Stimulated activated CD4-positive, alpha-beta T cell treated with anti-CD3 and anti-CD28 coated beads, Interleukin-1b, Interleukin-23, amount 100 ng/mL, for 24 hours (primary cell): ENCODE measurements at regions not wholly inside any gene's neighbourhood (a gene's known extent, or its start where the extent isn't known, plus 50 kb on each side); places are given as distances from the start of the nearest gene placed in this dataset.
"Not testable (repeated sequence)": the region's sequence is repeated elsewhere in the genome, so short reads cannot be mapped to it uniquely, and the experiment has no call there.

Experiments used
- DNase-seq, 4 experiments: peaks; one replicate each; pipeline ENCODE4 v3.0.0-alpha.2; 2020; ENCODE audit warnings: low read depth in 4 of 4, low spot score in 1 of 4

- DNase-seq: no peak
Observed at GRCh38 chr21:35507181-35507759, 458.2 kb upstream of the RUNX1 start.

DNA sequence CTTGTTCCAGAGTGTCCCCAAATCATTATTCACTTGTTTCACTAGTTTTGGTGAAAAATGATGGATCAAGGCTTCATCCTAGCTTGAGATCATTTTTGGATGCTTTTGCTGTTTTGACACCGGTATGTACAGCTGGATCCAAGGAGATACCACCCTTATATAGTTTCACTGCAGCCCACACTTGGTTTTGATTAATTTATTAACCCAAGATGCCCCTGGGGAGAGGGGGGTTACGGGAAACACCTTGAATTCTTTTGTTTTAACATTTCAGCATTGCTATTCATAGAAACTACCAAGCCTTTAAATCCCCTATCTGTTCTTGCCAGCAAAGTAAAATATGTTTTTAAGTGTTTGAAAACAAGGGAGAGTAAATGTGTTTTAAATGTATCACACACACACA is 457.7 kb upstream of the RUNX1 start:
- DNase-seq: no peak

DNA sequence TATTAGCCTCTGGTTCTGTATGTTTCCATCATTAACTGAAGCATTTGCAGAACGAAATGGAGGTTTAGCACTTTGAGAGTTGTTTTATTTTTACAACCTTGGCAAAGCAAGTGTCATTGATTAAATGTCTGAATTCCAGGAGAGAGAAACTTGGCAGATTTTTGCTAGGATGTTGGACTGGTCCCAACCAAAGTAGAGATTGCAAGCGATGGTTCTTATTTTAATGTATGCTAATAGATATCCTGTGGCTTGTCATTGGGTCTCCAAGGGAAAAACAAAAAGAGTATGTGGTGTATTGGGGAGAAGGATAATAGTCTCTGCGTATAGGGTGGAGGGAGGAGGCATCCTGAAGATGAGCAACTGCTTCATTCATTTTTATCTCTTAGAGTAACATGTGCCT is 457.2 kb upstream of the RUNX1 start:
- no peak for DNase-seq

DNA sequence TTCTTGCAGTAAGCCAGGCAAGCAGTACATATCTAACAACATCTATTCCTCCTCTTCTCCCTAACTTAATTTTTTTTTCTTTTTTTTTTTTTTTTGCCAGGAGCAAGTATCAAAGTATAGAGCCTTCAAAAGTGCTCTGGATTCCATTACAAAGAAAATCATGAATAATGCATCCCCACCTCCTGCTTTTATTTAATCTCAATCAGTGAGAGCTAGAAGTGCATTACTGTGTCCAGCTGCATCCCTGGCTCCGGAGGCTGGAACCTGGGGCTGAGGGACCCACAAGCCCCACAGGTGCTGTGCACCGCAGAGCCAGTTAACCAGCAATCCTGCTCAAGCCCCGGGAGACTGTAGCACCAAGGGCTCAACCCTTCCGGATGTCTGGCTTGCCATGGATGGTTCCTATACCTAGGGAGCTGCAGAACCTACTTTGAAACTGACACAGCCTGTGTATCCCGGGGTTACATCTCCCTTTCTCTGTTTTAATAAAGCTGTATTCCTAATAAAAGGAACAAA is 455.9 kb upstream of the RUNX1 start:
- no peak for DNase-seq

DNA sequence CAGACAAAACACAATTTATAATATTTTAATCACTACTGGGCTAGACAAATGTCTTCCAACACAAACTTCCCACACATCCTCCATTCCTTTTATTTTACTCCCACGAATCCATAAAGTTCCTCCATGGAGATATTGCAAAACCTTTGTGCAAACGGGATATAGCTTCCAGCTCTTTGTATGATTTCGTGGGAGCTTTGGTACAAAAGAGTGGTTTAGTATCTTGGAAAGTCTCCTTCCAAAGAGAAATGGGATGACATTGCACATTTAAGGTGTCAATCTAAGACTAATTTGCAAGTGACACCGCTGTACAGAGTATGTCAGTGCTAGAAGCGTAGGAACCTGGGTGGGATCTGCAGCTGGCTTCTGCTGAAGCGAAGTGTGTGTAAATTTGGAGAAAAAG is 455.2 kb upstream of the RUNX1 start:
- DNase-seq: no peak

DNA sequence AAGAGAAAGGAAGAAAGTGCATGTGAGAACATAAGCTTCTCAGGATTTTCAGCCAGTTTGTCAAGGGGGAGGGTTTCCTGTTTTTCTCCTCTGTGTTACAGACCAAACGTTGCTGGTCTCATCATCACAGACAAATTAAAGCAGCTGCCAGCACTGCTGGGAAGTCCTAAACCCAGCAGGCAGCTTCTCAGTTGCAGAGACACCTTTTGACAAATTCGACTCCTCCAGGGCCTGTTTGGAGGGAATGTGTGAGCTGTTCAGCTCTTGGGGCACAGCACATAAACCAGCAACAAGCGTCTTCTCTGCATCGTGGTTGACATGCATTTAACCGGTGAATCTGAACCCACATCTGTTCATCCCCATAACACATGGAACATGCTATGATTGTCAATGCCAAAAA is 454.6 kb upstream of the RUNX1 start:
- no peak for DNase-seq

GRCh38 chr21:35502821-35503220 is 453.7 kb upstream of the RUNX1 start:
- DNase-seq: no peak

DNA sequence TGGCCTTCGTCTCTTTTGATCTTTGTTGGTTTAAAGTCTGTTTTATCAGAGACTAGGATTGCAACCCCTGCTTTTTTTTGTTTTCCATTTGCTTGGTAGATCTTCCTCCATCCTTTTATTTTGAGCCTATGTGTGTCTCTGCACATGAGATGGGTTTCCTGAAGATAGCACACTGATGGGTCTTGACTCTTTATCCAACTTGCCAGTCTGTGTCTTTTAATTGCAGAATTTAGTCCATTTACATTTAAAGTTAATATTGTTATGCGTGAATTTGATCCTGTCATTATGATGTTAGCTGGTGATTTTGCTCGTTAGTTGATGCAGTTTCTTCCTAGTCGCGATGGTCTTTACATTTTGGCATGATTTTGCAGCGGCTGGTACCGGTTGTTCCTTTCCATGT is 448.4 kb upstream of the RUNX1 start:
- DNase-seq: not testable (repeated sequence)

- DNase-seq: no peak
Observed at GRCh38 chr21:35491920-35492678, 443.0 kb upstream of the RUNX1 start.

GRCh38 chr21:35491114-35491513 is 442.0 kb upstream of the RUNX1 start:
- no peak for DNase-seq

- DNase-seq: no peak
Observed at GRCh38 chr21:35489389-35489980, 440.4 kb upstream of the RUNX1 start.

- DNase-seq: no peak
Observed at GRCh38 chr21:35488946-35489345, 439.8 kb upstream of the RUNX1 start.

GRCh38 chr21:35485364-35485763 is 436.3 kb upstream of the RUNX1 start:
- DNase-seq: no peak

GRCh38 chr21:35484851-35485250 is 435.7 kb upstream of the RUNX1 start:
- DNase-seq: no peak

DNA sequence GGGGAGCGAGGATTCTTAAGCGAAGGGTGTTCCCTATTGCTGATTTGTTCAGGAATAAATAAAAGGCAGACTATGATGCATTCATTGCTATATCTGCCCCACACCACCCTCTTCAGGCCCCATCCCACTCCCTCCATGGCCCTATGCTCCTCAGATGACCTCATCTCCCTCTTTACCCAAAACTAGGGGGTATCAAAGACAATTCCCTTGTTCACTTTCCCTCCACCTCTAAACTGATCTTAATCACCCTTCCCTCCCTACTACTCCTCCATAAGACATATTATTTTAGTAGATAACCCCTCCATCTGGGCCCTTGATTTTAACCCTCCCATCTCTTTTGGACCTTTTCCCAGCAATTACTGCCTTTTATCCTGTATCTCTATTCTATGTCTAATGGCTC is 434.9 kb upstream of the RUNX1 start:
- no peak for DNase-seq

DNA sequence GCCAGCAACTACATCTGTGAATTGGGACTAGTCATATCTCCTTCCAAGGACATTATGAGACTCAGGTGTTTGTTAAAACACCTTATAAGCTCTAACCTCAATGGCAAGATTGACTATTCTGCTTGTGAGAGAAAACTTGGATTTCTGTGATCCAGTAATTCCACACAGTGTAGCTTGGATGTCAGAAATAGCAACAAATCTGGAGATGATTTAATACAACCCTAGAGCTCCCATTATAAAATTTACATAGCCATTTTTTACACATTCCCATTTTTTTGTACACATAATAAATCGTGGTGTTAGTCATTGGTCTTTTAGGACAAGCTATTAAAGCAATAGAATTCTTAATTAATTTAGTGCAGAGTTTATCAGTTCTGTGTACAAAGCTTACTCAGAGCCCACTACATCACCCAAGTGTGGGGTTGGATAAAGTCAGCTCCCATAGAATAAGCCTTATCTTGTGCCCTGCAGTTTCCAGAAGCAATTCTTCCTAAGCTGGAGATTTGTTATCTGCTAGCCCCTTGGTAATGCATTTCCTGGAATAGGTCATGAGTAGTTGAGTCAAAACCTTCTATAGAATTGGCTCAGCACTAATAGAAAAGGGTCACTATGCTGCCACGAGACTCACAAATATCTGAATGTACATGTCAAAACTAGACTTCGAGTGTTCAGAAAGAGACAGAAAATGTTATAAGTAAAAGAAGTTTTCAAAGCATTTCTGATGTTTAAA is 434.0 kb upstream of the RUNX1 start:
- DNase-seq: no peak

DNA sequence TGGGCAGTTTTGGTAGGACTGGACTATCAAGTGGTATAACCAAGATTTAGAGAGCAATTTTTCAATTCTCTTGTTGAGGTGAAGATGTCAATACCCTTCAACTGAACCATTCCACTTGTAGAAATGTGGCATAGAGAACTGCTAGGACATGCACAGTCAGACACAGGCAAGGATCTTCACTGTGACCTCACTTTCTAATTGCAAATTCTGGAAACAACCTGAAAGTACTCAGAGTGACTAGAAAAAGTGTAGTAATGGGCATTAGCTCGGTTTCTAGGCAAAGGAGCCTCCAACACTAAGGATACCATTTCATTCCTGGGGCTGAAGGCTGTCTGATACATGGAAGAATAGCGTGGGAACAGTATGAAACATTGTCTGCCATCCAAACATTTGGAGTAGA is 433.0 kb upstream of the RUNX1 start:
- DNase-seq: no peak

DNA sequence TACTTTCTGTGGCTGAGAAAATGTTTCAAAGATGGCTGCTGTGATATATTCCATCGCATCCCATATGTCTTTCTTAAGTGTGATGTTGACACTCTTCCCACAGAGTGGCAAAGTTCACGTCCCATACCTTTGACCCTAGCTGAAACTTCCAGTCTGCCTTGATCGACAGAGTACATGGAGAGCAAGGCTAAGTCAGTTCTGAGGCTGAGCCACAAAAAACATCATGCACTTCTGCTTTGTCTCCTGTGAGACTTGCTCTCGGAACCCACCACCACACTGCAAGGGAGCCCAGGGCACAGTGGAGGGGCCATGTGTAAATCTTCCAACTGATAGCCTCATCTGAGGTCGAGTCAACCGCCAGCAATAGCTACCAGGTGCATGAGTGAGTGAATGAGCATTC is 431.9 kb upstream of the RUNX1 start:
- DNase-seq: no peak

- DNase-seq: no peak
Observed at GRCh38 chr21:35479529-35479928, 430.4 kb upstream of the RUNX1 start.

- no peak for DNase-seq
Observed at GRCh38 chr21:35479065-35479448, 430.0 kb upstream of the RUNX1 start.

- no peak for DNase-seq
Observed at GRCh38 chr21:35478161-35479064, 429.3 kb upstream of the RUNX1 start.
